ENCODE measurements at regions not wholly inside any gene's neighbourhood (a gene's known extent, or its start where the extent isn't known, plus 50 kb on each side); places are given as distances from the start of the nearest gene placed in this dataset.

- peak; percentile 47; the same call in 1 of the 2 replicates for TF ChIP-seq SPI1 (IDR thresholded peaks at IDR 0.05; ENCODE audit: borderline replicate concordance, low read depth)
- no peak for TF ChIP-seq POLR2AphosphoS5 (IDR thresholded peaks at IDR 0.05; ENCODE audit: low read depth)
- H3K27me3 ChIP-seq (ENCODE audit: insufficient read depth, poor library complexity, severe bottlenecking), result no peaks in the 10 kb centered on the region
- no peak for DNase-seq (ENCODE audit: low read depth in 1 of 2, low spot score in 1 of 2)
- no peak overlapping the region for H3K27ac ChIP-seq (replicated peaks)
- H3K4me3 ChIP-seq (replicated peaks; ENCODE audit: insufficient read depth, low read length), result no peak overlapping the region
Observed at GRCh38 chr6:148074738-148075137, 267.9 kb upstream of the SASH1 start.

GRCh38 chr6:148075352-148075751 is 267.3 kb upstream of the SASH1 start:
- Histone ChIP-seq H3K27ac (replicated peaks) (no peak overlapping the region), H3K27me3 (ENCODE audit: insufficient read depth, poor library complexity, severe bottlenecking) (no peaks in the 10 kb centered on the region), H3K4me3 (replicated peaks; ENCODE audit: insufficient read depth, low read length) (no peak overlapping the region)
- no peak for TF ChIP-seq GABPA (IDR thresholded peaks at IDR 0.05; ENCODE audit: low read depth)
- TF ChIP-seq REST (IDR thresholded peaks at IDR 0.05; ENCODE audit: insufficient replicate concordance, low read depth), result no peak
- no peak for TF ChIP-seq POLR2AphosphoS5 (IDR thresholded peaks at IDR 0.05; ENCODE audit: low read depth)
- TF ChIP-seq CTCF (IDR thresholded peaks at IDR 0.05; ENCODE audit: insufficient read depth, low read length), result no peak
- TF ChIP-seq SPI1 (IDR thresholded peaks at IDR 0.05; ENCODE audit: borderline replicate concordance, low read depth), result no peak
- DNase-seq (ENCODE audit: low read depth in 1 of 2, low spot score in 1 of 2), result no peak

- no peak for DNase-seq (ENCODE audit: low read depth in 1 of 2, low spot score in 1 of 2)
- TF ChIP-seq REST (IDR thresholded peaks at IDR 0.05; ENCODE audit: insufficient replicate concordance, low read depth) (no peak), CTCF (IDR thresholded peaks at IDR 0.05; ENCODE audit: insufficient read depth, low read length) (no peak)
- no peak overlapping the region for H3K4me3 ChIP-seq (replicated peaks; ENCODE audit: insufficient read depth, low read length)
- no peaks in the 10 kb centered on the region for H3K27me3 ChIP-seq (ENCODE audit: insufficient read depth, poor library complexity, severe bottlenecking)
- H3K27ac ChIP-seq (replicated peaks), result no peak overlapping the region
Observed at GRCh38 chr6:148076051-148076450, 266.6 kb upstream of the SASH1 start.

GRCh38 chr6:148080315-148080714 is 262.3 kb upstream of the SASH1 start:
- H3K4me3 ChIP-seq (replicated peaks; ENCODE audit: insufficient read depth, low read length), result no peak overlapping the region
- TF ChIP-seq SPI1 (IDR thresholded peaks at IDR 0.05; ENCODE audit: borderline replicate concordance, low read depth), result no peak
- TF ChIP-seq CTCF (IDR thresholded peaks at IDR 0.05; ENCODE audit: insufficient read depth, low read length), result no peak
- TF ChIP-seq REST (IDR thresholded peaks at IDR 0.05; ENCODE audit: insufficient replicate concordance, low read depth), result no peak
- TF ChIP-seq POLR2AphosphoS5 (IDR thresholded peaks at IDR 0.05; ENCODE audit: low read depth), result no peak
- TF ChIP-seq GABPA (IDR thresholded peaks at IDR 0.05; ENCODE audit: low read depth), result no peak

More at GRCh38 chr6:148080315-148080714, 262.3 kb upstream of the SASH1 start:
- Histone ChIP-seq H3K27ac (replicated peaks) (no peak overlapping the region), H3K27me3 (ENCODE audit: insufficient read depth, poor library complexity, severe bottlenecking) (no peaks in the 10 kb centered on the region)
- DNase-seq (ENCODE audit: low read depth in 1 of 2, low spot score in 1 of 2), result no peak

Measured in HL-60 (cell line).